ENCODE measurements at regions not wholly inside any gene's neighbourhood (a gene's known extent, or its start where the extent isn't known, plus 50 kb on each side); places are given as distances from the start of the nearest gene placed in this dataset.
"Not testable (repeated sequence)": the region's sequence is repeated elsewhere in the genome, so short reads cannot be mapped to it uniquely, and the experiment has no call there.

GRCh38 chr22:33138333-33138732 lies 80.2 kb upstream of the SYN3 start:
- H3K36me3 ChIP-seq (ENCODE audit: control insufficient read depth in 2 of 2, insufficient read depth in 2 of 2, low read length in 1 of 2); H4K20me1 ChIP-seq (ENCODE audit: control insufficient read depth, insufficient read depth); H3K4me1 ChIP-seq (ENCODE audit: control insufficient read depth, insufficient read depth, low read length); CTCF ChIA-PET; H2AFZ ChIP-seq (ENCODE audit: control insufficient read depth, low read depth, low read length); intact Hi-C loops (cut with micrococcal nuclease; ENCODE audit: unreplicated experiment); ATAC-seq; POLR2A ChIA-PET; SMC1A ChIA-PET (ENCODE audit: uncharacterized antibody, unreplicated experiment); BruUV-seq (replicated peaks); RAD21 ChIA-PET (ENCODE audit: unreplicated experiment); H3K4me2 ChIP-seq (ENCODE audit: control insufficient read depth, insufficient read depth); H3K4me3 ChIP-seq; H3K9ac ChIP-seq (ENCODE audit: control insufficient read depth, insufficient read depth, low read length); DNase-seq (ENCODE audit: low read depth, low spot score); FAIRE-seq; H3K9me3 ChIP-seq (replicated peaks; ENCODE audit: control insufficient read depth, insufficient read depth, low read length); H3K27ac ChIP-seq (ENCODE audit: control insufficient read depth, insufficient read depth); in situ Hi-C loops (cut with MboI); H3K79me2 ChIP-seq (ENCODE audit: control insufficient read depth, insufficient read depth, low read length); H3K27me3 ChIP-seq (replicated peaks in 1 of 2; ENCODE audit: control insufficient read depth in 2 of 2, insufficient read depth in 2 of 2, low read length in 1 of 2): not testable (repeated sequence)
- WGBS (ENCODE audit: insufficient coverage, insufficient replicate concordance, low lambda C conversion rate, missing lambda C conversion rate) = 9% methylated on average over 5 of the region's 5 CpGs

GRCh38 chr22:33130473-33130872 lies 72.3 kb upstream of the SYN3 start:
- no peaks in the 10 kb centered on the region for H3K27me3 ChIP-seq (replicated peaks in 1 of 2; ENCODE audit: control insufficient read depth in 2 of 2, insufficient read depth in 2 of 2, low read length in 1 of 2)
- H3K4me3 ChIP-seq = no peak overlapping the region
- H3K4me1 ChIP-seq (ENCODE audit: control insufficient read depth, insufficient read depth, low read length) = no peaks in the 10 kb centered on the region
- H3K9me3 ChIP-seq (replicated peaks; ENCODE audit: control insufficient read depth, insufficient read depth, low read length) = no peaks in the 10 kb centered on the region
- H3K79me2 ChIP-seq (ENCODE audit: control insufficient read depth, insufficient read depth, low read length) = no peaks in the 10 kb centered on the region
- H3K27ac ChIP-seq (ENCODE audit: control insufficient read depth, insufficient read depth) = no peak overlapping the region
- no peak overlapping the region for H3K4me2 ChIP-seq (ENCODE audit: control insufficient read depth, insufficient read depth)
- CTCF ChIA-PET = no interaction called here
- in situ Hi-C loops (cut with MboI) (no loop called here), intact Hi-C loops (cut with micrococcal nuclease; ENCODE audit: unreplicated experiment) (no loop called here)
- POLR2A ChIA-PET = no interaction called here
- SMC1A ChIA-PET (ENCODE audit: uncharacterized antibody, unreplicated experiment) = no interaction called here
- ATAC-seq (no peak), DNase-seq (ENCODE audit: low read depth, low spot score) (no peak), FAIRE-seq (no peak)
- H2AFZ ChIP-seq (ENCODE audit: control insufficient read depth, low read depth, low read length) = no peak overlapping the region
- TF ChIP-seq SMAD5 (IDR thresholded peaks at IDR 0.05; ENCODE audit: low read depth) (no peak), CHD2 (IDR thresholded peaks at IDR 0.05; ENCODE audit: borderline replicate concordance, low read depth, low read length) (no peak), RB1 (IDR thresholded peaks at IDR 0.05; ENCODE audit: borderline replicate concordance) (no peak), POLR2A (IDR thresholded peaks at IDR 0.05; ENCODE audit: low read depth, low read length) (no peak), CHD4 (IDR thresholded peaks at IDR 0.05) (no peak), ATF3 (IDR thresholded peaks at IDR 0.05; ENCODE audit: borderline replicate concordance, extremely low read depth, low read depth, low read length) (no peak), MEF2A (IDR thresholded peaks at IDR 0.05; ENCODE audit: insufficient read depth, low read depth, low read length) (no peak), YBX1 (IDR thresholded peaks at IDR 0.05) (no peak), TCF7 (IDR thresholded peaks at IDR 0.05; ENCODE audit: borderline replicate concordance) (no peak), IKZF2 (IDR thresholded peaks at IDR 0.05) (no peak)
- no TSS peak for BruUV-seq (replicated peaks)
- RAD21 ChIA-PET (ENCODE audit: unreplicated experiment) = no interaction called here
- no peaks in the 10 kb centered on the region for H4K20me1 ChIP-seq (ENCODE audit: control insufficient read depth, insufficient read depth)
- H3K36me3 ChIP-seq (ENCODE audit: control insufficient read depth in 2 of 2, insufficient read depth in 2 of 2, low read length in 1 of 2) = no peaks in the 10 kb centered on the region
- WGBS (ENCODE audit: insufficient coverage, insufficient replicate concordance, low lambda C conversion rate, missing lambda C conversion rate) = 47% methylated on average over 9 of the region's 9 CpGs
- no peak overlapping the region for H3K9ac ChIP-seq (ENCODE audit: control insufficient read depth, insufficient read depth, low read length)
